Epithelial cell of proximal tubule (primary cell): ENCODE measurements at regions not wholly inside any gene's neighbourhood (a gene's known extent, or its start where the extent isn't known, plus 50 kb on each side); places are given as distances from the start of the nearest gene placed in this dataset.

Experiments used
- DNase-seq: peaks from one replicate; pipeline ENCODE4 v3.0.0-alpha.2; 2011; ENCODE audit warnings: low read depth
- H3K4me3 ChIP-seq: 2 replicates; pipeline ENCODE4 v1.5.1; 2011; ENCODE audit warnings: low read depth, mild to moderate bottlenecking, low read length
- CTCF ChIP-seq: conservative IDR thresholded peaks from 2 replicates; pipeline ENCODE4 v1.5.1; 2012; ENCODE audit warnings: low read depth, mild to moderate bottlenecking, low read length

DNA sequence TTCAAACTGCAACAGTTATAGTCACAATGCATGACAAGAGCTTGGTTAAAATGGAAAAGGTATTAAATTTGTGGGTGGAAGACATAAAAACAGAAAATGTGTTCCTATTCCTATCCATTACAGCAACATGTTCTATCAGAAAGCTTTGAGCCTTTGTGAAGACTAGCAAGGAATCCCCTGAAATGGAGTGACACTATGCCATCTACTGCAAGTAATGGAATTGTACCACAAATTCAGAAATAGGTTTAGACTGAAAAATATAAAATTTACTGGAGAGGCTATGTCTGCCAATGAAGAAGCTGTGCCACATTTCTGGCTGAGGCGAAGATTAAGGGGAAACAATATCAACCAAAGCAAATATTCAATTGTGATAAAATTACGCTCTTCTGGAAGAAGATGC, 247.9 kb downstream of the ADAM29 start:
- H3K4me3 ChIP-seq: no peak overlapping the region
- TF ChIP-seq CTCF: no peak

GRCh38 chr4:175176710-175177109, 258.6 kb downstream of the ADAM29 start:
- H3K4me3 ChIP-seq: no peak overlapping the region
- no peak for DNase-seq
- TF ChIP-seq CTCF: no peak

More for the DNA sequence above, 247.9 kb downstream of the ADAM29 start:
- DNase-seq: no peak

DNA sequence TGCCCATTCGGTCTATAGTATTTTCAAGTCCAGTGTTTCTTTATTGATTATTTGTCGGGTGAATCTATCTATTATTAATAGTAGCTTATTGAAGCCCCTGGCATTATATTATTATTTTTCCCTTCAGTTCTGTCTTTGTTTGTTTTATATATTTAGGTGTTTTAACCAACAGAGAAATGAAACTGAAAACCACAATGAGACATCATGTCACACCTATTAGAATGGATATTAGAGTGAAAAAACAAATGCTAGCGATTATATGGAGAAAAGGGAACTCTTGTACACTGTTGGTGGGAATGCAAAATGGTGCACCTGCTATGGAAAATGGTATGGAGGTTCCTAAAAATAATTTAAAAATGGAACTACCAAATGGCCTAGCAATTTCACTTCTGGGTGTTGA, 272.5 kb downstream of the ADAM29 start:
- H3K4me3 ChIP-seq: no peak overlapping the region
- no peak for DNase-seq
- no peak for TF ChIP-seq CTCF

GRCh38 chr4:175198056-175198455, 279.9 kb downstream of the ADAM29 start:
- DNase-seq: no peak
- no peak overlapping the region for H3K4me3 ChIP-seq
- no peak for TF ChIP-seq CTCF

GRCh38 chr4:175215208-175215607, 297.1 kb downstream of the ADAM29 start:
- no peak for DNase-seq
- no peak for TF ChIP-seq CTCF
- no peak overlapping the region for H3K4me3 ChIP-seq

DNA sequence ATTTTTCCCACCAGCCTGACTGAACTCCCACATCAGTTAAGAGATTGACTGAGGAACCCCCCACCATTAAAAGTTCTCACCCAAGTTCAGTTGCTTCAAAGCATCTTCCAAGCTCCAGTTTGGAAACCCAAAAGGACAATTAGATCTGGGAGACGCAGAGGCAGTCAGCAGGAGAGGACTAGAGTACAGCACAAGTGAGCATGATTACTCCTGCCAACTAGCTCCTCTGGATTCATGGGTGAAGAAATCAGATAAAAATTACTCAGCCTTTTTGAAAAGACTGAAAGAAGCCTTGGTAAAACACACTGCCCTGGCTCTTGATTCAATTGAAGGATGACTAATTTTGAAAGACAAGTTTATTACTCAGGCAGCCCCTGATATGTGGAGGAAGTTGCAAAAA, 297.5 kb downstream of the ADAM29 start:
- DNase-seq: no peak
- no peak for TF ChIP-seq CTCF
- no peak overlapping the region for H3K4me3 ChIP-seq

DNA sequence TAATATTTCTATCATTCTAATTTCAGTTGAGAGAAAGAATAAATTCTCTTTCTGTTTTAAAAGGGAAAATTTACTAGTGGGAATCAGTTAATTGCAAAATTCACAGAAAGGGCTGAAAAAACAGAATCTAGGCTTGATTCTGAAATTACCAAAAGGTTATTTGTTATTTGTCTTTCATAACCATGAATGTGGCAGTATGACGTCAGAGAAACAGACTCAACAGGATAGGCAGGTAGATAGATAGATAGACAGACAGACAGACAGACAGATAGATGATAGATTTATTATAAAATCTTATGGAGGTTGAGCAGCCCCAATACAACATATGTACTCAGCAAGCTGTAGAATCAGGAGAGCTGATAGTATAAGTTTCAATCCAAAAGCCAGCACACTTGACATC, 311.0 kb downstream of the ADAM29 start:
- no peak for TF ChIP-seq CTCF
- DNase-seq: no peak
- no peak overlapping the region for H3K4me3 ChIP-seq
